Inferior parietal cortex (tissue), 1 donor: ENCODE measurements at regions not wholly inside any gene's neighbourhood (a gene's known extent, or its start where the extent isn't known, plus 50 kb on each side); places are given as distances from the start of the nearest gene placed in this dataset.
A peak's percentile ranks its signal among the peaks of the same experiment; 100 is the strongest.

Experiments
- DNase-seq: peaks from one replicate; pipeline ENCODE4 v3.0.0-alpha.2; 2016; ENCODE audit errors: extremely low spot score

DNA sequence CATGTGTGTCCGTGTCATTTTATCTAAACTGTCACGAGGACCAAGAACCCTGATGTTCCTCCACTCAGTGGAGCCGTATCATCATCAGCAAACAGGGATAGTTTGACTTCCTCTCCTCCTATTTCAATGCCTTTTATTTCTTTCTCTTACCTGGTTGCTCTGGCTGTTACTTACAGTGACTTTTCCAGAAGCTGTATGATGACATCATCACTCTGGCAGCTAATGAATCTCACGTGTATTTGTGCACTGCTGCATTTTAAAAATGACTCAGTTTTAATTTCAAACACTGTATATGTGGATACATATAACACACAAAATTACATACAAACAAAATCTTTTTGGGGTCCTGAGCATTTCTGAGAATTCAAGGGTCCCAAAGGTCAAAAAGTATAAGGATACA, 481.4 kb downstream of the CDH2 start:
- DNase-seq: no peak

DNA sequence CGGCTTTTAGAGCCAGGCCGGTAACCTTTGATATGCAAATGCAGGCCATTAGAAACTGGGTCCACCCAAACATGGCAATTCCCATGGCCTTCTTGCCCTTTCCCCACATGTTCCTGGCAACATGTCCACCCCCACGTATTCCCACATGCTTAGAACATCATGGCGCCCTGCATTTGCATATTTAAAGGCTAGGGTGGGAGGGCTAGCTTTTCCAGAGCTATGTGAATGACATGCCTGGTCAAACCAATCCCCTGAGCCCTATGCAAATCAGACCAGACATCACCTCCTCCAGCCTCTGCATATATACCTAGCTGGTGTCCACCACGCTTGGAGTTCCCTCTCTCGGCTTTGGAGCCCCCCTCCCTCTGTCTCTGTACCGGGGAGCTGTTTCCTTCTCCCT, 481.9 kb downstream of the CDH2 start:
- no peak for DNase-seq

DNA sequence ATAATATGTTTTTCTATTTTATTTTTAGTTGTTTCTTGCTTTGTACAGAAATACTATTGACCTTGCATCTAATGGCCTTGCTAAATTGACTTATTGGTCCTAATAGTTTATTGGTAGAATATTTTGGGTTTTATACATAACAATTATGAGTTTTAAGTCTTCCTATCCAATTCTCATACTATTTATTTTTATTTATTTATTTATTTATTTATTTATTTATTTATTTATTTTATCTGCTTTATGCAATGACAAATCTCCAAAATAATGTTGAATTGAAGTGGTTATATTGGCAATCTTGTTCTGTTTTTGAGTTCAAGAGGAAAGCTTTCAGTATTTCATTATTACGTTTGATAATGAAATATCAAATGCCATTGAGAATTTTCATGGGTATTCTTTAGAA, 488.3 kb downstream of the CDH2 start:
- no peak for DNase-seq

DNA sequence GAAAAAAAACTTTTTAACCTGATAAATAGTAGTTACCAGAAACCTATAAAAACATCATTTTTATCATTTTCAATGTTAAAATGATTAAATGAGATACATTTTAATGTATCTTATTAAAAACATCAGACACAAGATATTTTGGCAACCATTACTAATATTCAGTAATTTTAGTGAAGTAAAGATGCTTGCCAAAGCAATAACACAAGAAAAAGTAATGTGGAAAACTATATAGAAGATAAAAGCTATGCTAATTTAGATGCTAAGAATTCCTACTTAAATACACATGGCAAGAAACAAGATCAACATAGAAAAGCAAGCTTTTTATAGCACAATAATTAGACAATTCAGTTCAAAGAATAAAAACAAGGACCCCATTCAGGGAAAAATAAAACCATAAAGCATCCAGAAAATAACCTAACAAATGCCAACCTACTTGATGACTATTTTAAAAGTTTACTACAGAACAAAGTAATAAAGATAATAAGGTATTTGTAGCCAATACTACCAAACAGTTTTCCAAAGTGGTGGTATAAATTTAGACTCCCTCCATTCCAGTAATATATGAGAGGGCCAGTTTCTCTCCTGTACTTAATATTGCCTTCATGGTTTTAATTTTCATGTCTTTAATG, 489.5 kb downstream of the CDH2 start:
- DNase-seq: no peak

DNA sequence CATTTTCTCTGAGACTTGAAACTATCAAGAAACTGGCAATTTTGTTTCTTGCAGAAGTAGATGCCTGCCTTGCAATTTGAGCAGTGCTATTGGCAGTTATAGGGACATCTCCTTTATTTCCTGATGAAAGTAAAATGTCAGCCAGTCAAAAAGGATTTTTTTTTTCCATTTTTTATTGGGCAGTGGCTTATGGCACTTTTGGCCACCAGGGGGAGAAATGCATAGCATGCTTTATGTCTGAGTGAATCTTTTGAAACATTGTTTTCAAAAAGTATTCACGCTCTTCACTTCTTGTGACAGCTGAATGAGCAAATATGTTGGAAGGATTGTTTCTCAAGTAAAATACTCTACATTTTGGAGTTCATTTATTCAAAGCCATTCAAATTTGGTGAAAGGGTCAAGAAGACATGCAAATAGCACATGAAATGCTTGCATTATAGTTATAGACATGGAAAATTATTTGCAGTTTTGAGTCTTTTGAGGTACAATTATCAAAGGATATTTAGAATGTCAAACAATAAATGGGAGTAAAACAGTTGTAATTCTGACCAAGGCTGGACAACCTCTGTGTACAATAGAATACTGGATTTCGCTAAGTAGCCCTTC, 491.0 kb downstream of the CDH2 start:
- peak; percentile 27 for DNase-seq

DNA sequence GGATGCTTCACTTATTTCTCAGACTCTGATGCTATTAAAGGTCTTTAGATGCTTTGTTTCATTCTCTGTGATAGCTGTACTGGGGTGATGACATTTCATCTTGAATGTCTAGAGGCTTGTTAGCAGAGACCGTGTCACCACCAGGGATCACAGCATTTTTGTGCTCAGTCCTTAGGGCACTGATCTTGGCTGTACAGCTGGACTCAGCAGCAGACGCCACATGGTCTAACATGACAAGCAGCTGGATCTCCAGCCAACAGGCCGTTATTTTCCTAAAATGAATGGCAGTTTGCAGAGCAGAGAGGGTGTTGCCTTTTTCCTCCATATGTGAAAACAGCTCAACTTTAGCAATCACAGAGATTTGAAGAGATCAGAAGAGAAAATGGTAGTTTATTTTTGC, 491.8 kb downstream of the CDH2 start:
- no peak for DNase-seq

DNA sequence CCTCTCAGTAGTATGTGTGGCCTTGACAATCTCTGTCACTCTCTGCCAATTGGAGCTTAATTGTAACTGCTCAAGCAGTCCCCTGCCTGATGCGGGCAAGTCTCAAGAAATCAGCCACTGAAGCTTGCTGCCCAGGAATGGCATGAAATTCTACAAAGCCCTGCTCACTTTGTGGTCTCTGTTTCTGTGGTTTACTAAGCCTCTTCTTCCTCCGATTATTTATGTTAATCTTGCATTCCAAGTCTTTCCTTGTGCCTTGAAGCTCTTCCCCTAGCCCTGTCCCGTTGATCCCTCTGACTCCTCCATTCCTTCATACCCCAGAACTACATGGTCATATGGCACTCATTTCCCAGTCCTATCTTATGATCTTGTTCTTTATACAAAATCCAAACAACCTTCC, 489.3 kb upstream of the CHST9 start:
- no peak for DNase-seq

DNA sequence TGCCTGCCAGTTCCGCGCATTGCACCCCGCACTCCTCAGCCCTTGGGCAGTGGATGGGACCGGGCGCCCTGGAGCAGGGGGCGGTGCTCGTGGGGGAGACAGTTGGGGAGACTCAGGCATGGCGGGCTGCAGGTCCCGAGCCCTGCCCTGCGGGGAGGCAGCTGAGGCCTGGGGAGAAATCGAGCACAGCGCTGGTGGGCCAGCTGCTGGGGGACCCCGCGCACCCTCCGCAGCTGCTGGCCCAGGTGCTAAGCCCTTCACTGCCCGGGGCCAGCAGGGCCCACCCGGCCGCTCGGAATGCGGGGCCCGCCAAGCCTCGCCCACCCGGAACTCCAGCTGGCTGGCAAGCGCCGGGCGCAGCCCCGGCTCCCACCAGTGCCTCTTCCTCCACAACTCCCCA, 488.8 kb upstream of the CHST9 start:
- no peak for DNase-seq

DNA sequence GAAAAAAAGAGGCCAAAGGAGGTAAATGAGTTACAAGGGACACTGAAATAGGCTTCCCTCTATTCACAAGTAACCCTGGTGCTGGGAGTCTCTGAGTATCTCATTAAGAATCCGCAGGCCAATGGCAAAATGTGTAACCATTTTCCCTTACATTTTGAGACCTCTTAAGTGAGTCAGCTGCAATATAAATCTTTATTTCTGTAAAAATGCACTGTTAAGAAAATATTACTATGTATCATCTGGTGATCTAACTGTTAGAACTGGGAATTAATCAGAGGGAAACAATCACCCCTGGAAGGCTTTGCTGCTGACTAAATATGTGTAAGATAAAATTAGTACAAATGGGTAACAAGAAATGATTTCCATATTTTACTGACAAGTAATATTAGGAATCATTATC, 483.1 kb upstream of the CHST9 start:
- DNase-seq: no peak

DNA sequence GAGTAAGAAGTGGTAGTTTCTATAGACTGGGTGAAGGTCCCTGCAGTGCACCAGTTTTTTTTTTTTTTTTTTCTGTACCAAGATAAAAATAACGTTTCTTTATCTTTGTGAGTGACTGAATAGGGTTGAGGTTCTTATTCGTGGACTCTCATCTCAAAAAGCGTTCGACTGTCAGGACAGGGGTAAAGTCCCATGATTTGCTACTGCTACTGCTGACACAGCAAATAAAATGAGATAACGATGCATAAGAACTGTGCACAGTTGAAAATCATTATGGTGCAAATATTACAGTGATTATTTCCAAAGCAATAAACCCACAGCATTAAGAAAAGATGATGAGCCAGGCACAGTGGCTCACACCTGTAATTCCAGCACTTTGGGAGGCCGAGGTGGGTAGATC, 482.0 kb upstream of the CHST9 start:
- DNase-seq: no peak

DNA sequence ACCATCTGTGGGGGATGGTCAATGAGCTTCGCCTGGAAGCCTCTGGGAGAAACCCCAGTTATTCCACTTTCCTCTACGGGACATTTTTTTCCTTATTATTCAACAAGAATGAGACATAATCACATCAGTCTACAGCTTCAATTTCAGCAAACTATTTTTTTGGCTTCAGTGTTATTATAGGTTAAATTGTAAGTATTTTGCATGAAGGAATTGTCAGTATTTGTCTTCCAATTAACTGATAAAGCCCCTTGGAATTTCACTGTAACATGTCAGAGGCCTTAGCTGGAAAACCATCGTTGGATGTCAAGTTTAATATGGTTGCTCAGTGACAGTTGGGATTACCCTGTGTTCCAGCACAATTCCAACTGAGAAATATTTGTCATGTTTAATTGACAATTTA, 480.9 kb upstream of the CHST9 start:
- no peak for DNase-seq

DNA sequence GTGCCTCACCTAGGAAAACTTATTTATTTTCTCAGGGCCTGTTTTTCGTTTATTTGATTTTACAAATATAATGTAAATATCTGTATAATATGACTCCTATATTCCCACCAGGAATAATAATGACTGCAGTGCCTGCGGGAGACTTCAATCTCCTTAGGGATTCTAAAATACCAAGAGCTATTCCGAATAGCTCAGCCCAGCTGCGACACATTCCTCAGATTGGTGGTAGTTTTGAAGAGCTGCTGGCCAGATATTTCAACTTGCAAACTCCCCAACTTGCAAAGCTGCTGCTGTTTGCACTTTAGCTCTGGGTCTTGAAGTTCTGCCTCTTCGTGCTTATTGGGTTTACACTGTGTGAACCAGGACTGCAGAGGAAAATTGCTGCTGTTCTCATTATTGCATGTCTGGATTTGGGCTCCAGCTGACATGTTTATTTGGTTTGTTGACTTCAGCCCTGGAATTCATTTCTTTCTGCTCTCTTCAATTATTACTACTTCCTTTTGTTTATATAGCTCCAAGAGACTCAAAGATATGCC, 480.2 kb upstream of the CHST9 start:
- DNase-seq: no peak

DNA sequence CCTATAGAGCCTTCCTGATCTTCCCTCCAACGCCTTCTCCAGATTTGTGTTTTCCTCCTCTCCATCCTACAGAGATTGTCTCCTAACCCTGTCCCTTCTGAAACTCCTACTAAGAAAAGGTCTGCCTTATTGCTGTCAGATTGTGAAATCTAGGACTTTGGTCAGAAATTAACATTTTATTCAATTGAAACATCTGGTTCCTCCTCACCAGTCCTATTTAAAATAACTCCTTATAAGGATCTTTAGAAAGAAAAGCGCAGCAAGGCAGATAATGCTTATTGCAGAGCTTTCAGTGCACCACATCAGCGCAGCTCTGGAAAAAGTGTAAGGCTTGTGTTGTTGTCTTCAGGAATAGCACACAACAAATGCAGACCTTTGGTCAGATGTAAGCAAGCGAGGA, 477.8 kb upstream of the CHST9 start:
- no peak for DNase-seq

DNA sequence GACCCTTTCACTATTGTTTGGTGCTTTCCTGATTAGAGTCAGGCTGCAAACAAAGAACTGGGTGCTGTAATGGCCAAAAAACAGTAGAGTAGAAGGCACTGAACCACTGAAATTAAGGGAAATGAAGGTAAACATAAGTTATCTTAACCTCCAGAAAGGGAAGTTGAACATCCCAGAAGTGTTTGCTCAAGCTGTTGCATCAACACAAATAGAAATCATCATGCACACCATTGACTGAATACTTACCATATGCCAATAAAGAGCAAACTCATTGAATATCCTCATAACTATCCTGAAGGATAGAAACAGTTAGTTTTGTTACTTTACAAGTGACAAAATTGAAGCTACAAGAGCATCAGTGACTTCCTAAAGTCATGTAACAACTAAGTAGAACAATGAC, 477.4 kb upstream of the CHST9 start:
- no peak for DNase-seq

DNA sequence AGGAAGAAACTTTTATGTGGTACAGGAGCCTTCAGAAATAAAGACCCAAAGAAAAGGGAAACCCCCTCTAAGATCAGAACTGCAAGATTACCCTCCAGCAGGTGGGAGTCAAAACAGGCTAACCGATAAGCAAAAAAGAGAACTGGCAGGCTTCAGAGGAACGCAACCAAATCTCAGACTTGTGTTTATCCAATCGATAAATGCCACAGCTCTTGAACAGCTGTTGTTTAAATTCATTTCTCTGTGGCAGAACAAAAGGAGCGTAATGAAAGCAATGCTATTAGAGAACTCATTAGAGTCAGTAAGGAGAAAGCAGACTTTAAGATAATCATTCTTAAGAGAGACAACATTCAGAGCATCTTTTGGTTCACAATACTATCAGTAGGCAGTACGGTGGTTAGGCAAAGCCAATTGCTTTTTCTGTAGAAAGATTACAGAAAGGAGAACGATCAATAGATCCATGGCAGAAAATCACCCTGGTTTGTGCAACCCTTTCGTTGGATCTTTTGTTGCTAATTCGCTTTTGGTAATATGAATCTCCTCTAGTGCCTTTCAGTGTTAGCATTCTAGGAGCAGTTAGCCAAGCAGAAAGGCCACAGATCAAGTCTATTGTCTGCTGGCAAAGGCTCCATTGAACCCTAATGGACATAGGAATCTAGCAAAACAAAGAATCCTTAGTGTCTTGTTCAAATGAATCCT, 476.4 kb upstream of the CHST9 start:
- peak; percentile 24 for DNase-seq

DNA sequence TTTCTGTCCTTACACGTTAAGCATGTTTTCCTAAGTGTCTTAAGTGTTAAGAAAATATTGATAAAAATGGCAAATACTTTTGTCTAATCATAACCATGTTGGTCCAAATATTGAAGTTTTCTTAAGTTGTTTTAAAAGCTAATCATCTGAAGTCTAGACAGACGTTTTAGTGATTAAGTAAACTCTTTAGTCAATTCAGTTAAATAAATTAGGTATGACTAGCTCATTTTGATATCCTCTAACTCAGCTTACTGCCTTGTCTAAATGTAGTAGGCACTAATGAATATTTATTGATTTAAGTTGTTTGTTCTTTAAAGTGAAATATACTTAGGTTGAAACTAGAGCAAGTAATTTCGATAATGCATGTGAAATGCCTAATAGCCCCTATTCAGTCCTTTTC, 471.8 kb upstream of the CHST9 start:
- no peak for DNase-seq

DNA sequence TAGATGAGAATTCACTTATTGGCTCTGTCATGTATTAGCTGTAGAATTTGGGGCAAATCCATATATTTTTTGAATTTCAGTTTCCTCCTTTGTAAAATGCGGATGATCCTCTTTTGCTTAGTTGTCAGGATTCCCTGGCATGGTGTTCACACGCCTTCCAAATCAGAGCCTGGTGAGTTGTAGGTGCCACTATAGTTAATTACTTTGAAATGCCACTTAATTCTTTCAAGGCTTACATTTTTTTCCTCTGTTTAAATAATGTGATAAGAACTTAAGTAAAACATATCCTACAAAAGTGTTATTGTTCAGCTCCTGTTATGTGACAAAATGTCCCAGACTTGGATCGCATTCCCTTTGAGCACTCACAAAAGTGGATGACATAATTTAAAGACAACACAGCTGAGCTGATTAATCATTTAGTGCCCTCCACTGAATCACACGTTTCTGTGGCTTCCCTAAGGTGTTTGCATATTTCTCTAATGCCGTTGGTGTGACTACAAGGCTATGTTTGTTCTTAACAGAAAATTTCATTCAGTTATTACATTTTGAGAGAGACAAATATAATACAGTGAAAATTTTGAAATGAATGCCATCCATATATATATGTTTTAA, 471.2 kb upstream of the CHST9 start:
- DNase-seq: no peak

DNA sequence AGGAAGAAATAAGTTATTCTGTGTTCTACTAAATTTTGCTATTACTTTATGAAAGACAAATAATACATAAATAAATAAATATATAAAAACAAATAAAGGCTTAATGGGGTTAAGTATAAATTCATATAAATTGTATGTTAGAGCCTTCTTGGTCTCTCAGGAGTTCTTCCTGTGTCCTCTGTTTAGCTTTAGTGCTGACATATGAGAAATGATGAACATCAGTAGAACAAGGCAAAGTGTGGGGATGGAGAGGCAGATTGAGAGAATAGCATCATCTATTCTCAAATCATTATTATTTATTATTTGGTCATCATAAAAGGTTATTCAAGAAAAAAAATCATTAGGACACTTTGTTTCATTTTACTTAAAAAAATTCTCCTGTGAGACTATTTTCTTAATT, 468.1 kb upstream of the CHST9 start:
- no peak for DNase-seq

DNA sequence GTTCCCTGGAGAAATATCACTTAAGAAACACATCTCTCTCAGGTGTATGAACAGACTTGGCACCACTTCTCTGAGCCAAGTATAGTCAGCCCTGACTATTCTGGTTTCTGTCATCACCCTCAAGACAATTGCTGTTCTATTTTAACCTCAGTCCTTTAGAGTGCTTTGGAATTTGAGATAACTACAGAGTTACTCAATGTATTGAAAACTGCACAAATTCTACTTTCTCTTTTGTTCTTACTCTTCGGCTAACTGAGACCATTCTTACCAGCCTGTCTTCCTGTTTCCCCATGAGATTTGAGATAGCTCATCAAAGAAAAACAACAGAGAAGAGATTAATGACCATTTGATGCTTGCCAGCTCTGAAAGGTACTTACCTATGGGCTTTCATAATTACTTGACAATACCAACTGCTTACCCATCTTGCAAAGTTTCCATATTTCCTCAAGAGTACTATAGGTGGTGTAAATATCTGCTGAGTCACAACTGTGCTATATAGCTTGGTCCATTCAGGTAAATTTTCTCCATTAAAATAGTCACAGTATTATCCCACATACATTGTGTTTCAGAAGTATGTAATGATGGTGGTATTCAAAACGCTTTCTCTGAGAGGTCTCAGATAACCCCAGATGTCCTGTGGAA, 467.5 kb upstream of the CHST9 start:
- DNase-seq: no peak

DNA sequence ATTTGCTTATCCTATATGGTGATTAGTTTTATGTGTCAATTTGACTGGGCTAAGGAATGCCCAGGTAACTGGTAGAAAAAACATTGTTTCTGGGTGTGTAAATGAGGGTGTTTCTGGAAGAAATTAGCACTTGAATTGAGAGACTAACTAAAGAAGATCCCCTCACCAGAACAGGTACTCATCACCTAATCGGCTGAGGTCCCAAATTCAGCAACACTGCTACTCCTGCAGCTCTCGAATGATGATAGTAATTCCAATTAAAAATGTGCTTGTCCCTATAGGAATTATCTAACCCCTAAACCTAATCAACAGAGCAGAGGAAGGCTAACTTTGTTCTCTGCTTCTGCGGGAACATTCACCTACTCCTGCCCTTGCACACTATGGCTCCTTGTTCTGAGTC, 464.5 kb upstream of the CHST9 start:
- no peak for DNase-seq

DNA sequence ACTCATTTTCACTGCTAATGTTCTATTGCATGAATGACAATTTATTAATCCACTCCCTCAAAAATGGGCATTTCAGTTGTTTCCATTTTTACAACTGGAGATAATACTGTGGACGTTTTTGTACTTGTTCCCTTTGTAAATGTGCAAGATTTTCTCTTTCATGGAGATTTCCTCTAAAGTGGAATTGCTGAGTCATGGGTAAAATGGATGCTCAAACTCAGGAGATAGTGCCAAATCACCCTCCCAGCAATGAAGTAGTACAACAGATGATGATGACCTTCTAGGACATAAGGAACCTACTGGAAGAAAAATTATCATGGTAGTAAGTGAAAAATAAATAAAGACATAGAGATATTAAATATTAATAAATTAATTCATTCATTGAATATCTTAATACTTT, 460.8 kb upstream of the CHST9 start:
- DNase-seq: no peak

DNA sequence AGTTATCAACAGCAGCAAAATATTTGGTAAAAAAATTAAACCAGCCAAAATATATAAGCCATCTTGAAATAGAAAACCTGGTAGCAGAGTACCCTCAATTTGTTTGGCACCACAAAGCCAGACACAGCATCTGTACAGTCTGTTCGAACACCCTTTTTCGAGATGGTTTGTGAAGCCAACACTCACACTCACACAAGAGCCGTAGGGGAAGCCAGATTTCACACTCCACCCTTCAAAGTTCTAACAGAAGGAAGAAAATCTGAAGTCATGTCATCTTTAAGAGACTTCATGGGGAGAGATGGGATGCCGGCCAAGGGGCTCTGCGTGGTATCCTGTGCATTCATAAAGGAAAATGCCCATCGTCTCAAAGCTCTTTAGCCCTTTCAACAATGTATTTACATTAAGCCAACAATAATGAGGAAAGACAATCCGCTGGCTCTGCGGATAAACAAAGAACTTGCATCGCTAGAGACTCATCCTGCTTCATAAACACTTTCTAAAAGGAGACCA, 451.5 kb upstream of the CHST9 start:
- DNase-seq: no peak
